ENCODE measurements at regions not wholly inside any gene's neighbourhood (a gene's known extent, or its start where the extent isn't known, plus 50 kb on each side); places are given as distances from the start of the nearest gene placed in this dataset.
A peak's percentile ranks its signal among the peaks of the same experiment; 100 is the strongest.

DNA sequence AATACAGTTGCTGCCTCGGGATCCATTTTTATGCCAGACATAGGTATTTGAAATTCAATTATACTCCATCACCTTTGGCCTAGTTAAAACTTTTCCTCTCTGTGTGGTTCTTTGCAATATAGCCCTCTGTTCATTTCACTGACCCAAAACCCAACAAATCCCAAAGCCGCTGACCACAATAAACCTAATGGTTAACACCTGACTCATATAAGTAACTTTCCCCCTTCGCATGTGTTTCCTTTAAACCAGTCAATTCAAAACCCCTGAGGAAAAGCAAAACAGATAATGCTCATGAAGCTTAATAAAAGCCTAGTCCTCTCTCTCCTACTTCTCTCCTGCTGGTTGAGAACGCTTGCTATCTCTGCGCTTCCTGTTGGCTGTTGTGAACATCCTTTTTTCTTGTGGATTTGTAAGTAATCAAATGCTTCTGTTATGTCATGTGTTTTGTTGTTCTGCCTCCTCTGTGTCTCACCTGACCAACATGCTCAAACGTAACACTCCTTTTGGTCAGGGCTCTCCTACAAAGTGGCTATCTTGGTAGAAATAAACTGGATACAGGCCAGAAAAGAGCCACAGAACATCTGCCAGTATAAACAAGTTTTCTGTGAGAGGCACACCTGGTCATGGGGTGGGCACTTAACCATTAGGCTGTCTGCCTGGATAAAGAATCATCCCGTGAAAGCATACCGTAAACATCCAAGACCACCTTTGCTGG, 652.6 kb downstream of the METTL15 start:
- H3K4me3 ChIP-seq = no peak overlapping the region
- ATAC-seq (ENCODE audit: insufficient read depth, low FRiP score) (no peak), DNase-seq (no peak)
- H3K9me3 ChIP-seq (ENCODE audit: control insufficient read depth in 4 of 4, insufficient read depth in 3 of 4, low read length in 3 of 4) = no peaks in the 10 kb centered on the region
- no peaks in the 10 kb centered on the region for H3K27me3 ChIP-seq (ENCODE audit: control insufficient read depth in 3 of 3, insufficient read depth in 3 of 3, low read length in 2 of 3)
- no peaks in the 10 kb centered on the region for H3K36me3 ChIP-seq (ENCODE audit: control insufficient read depth in 4 of 4, insufficient read depth in 4 of 4, low read length in 4 of 4)
- 89% methylated on average over 8 of the region's 8 CpGs for whole genome bisulfite sequencing, 2 donors
- no peaks in the 10 kb centered on the region for H3K4me1 ChIP-seq (ENCODE audit: control insufficient read depth in 5 of 5, insufficient read depth in 5 of 5, low read length in 5 of 5)
- H3K9ac ChIP-seq (ENCODE audit: insufficient read depth in 1 of 2, low read length in 2 of 2) = no peak overlapping the region
- no peak overlapping the region for H3K27ac ChIP-seq (ENCODE audit: low read depth in 1 of 2, low read length in 1 of 2)
- TF ChIP-seq, protein P1, sequence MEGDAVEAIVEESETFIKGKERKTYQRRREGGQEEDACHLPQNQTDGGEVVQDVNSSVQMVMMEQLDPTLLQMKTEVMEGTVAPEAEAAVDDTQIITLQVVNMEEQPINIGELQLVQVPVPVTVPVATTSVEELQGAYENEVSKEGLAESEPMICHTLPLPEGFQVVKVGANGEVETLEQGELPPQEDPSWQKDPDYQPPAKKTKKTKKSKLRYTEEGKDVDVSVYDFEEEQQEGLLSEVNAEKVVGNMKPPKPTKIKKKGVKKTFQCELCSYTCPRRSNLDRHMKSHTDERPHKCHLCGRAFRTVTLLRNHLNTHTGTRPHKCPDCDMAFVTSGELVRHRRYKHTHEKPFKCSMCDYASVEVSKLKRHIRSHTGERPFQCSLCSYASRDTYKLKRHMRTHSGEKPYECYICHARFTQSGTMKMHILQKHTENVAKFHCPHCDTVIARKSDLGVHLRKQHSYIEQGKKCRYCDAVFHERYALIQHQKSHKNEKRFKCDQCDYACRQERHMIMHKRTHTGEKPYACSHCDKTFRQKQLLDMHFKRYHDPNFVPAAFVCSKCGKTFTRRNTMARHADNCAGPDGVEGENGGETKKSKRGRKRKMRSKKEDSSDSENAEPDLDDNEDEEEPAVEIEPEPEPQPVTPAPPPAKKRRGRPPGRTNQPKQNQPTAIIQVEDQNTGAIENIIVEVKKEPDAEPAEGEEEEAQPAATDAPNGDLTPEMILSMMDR (IDR thresholded peaks at IDR 0.05; ENCODE audit: control extremely low read depth, extremely low read depth) = no peak

DNA sequence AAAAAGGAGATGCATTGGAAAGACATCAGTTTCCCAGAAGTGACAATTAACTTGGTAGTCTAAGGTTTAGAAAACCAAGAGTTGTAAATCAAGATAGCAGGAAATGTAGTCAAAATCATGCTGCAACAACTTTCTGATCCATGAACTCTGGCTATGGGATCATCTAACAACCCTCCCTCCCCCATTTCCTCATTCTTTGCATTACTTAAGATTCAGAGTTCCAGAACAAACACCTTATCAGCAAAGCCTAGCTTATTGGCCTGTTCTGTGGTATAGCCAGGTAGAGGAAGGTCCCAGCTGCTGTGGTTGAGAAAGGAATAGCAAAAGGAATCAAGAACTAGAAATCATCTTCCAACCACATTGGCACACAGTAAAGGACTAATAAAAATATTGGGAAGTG, 651.1 kb downstream of the METTL15 start:
- Histone ChIP-seq H3K36me3 (ENCODE audit: control insufficient read depth in 4 of 4, insufficient read depth in 4 of 4, low read length in 4 of 4) (no peaks in the 10 kb centered on the region), H3K9ac (ENCODE audit: insufficient read depth in 1 of 2, low read length in 2 of 2) (no peak overlapping the region), H3K27ac (ENCODE audit: low read depth in 1 of 2, low read length in 1 of 2) (no peak overlapping the region), H3K9me3 (ENCODE audit: control insufficient read depth in 4 of 4, insufficient read depth in 3 of 4, low read length in 3 of 4) (no peaks in the 10 kb centered on the region), H3K27me3 (ENCODE audit: control insufficient read depth in 3 of 3, insufficient read depth in 3 of 3, low read length in 2 of 3) (no peaks in the 10 kb centered on the region), H3K4me3 (no peak overlapping the region), H3K4me1 (ENCODE audit: control insufficient read depth in 5 of 5, insufficient read depth in 5 of 5, low read length in 5 of 5) (no peaks in the 10 kb centered on the region)
- DNase-seq = peak in 1 of 3 donors; percentile 7
- TF ChIP-seq, protein P1 (IDR thresholded peaks at IDR 0.05; ENCODE audit: control extremely low read depth, extremely low read depth) = no peak
- peak; percentile 42 for ATAC-seq (ENCODE audit: insufficient read depth, low FRiP score)

DNA sequence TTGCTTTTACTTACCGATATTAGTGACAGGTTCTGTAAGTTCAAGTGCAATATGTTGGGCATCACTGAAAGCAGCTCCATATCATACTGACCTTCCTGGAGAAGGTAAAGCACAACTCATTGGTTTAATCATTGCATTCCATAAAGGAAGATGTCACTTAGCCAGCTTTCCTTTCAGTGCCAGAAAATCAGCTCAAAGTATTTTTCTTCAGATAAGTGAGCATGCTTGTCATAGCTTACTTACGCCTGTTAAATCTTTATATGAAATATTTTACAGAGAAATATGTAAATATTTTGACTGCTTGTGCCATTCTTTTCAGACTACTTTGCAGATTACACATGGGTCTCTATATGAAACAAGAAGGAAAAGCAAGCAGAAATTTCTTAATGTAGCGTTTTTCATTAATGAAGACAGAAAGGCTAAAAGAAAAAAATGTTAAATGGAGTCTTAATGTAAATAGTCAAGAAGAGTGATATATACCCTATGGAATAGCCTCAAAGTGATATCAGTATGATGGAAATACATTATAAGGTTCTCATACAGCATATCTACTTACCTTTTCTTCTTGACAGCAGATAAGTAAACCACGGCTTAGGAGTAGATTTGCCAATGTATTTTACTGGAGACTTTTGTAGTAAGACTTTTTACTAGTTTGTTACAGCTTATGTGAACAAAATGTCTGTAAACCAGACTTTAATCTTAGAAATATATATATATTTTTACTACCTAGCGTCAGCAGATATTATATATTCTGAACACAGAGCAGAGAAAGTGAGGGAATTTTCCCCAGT, 649.7 kb downstream of the METTL15 start:
- WGBS, 2 donors = 63 to 76% methylated on average over 5 of the region's 5 CpGs
- H3K4me1 ChIP-seq (ENCODE audit: control insufficient read depth in 5 of 5, insufficient read depth in 5 of 5, low read length in 5 of 5) = no peaks in the 10 kb centered on the region

More for the DNA sequence above, 649.7 kb downstream of the METTL15 start:
- H3K27me3 ChIP-seq (ENCODE audit: control insufficient read depth in 3 of 3, insufficient read depth in 3 of 3, low read length in 2 of 3) = no peaks in the 10 kb centered on the region
- H3K27ac ChIP-seq (ENCODE audit: low read depth in 1 of 2, low read length in 1 of 2) = no peak overlapping the region
- H3K9ac ChIP-seq (ENCODE audit: insufficient read depth in 1 of 2, low read length in 2 of 2) = no peak overlapping the region
- no peak overlapping the region for H3K4me3 ChIP-seq
- DNase-seq = no peak
- H3K36me3 ChIP-seq (ENCODE audit: control insufficient read depth in 4 of 4, insufficient read depth in 4 of 4, low read length in 4 of 4) = no peaks in the 10 kb centered on the region
- ATAC-seq (ENCODE audit: insufficient read depth, low FRiP score) = no peak
- TF ChIP-seq, protein P1 (IDR thresholded peaks at IDR 0.05; ENCODE audit: control extremely low read depth, extremely low read depth) = no peak
- H3K9me3 ChIP-seq (ENCODE audit: control insufficient read depth in 4 of 4, insufficient read depth in 3 of 4, low read length in 3 of 4) = no peaks in the 10 kb centered on the region

All from lung (tissue), 11 donors.